HG03469 (cell line): ENCODE measurements at regions not wholly inside any gene's neighbourhood (a gene's known extent, or its start where the extent isn't known, plus 50 kb on each side); places are given as distances from the start of the nearest gene placed in this dataset.

ENCODE experiments used
- ATAC-seq: cut with Tn5 transposase; IDR thresholded peaks from one replicate; pipeline ENCODE4 v1.9.1; 2021; ENCODE audit warnings: mild to moderate bottlenecking, moderate library complexity, moderate number of reproducible peaks; ENCODE audit not compliant: unreplicated experiment

DNA sequence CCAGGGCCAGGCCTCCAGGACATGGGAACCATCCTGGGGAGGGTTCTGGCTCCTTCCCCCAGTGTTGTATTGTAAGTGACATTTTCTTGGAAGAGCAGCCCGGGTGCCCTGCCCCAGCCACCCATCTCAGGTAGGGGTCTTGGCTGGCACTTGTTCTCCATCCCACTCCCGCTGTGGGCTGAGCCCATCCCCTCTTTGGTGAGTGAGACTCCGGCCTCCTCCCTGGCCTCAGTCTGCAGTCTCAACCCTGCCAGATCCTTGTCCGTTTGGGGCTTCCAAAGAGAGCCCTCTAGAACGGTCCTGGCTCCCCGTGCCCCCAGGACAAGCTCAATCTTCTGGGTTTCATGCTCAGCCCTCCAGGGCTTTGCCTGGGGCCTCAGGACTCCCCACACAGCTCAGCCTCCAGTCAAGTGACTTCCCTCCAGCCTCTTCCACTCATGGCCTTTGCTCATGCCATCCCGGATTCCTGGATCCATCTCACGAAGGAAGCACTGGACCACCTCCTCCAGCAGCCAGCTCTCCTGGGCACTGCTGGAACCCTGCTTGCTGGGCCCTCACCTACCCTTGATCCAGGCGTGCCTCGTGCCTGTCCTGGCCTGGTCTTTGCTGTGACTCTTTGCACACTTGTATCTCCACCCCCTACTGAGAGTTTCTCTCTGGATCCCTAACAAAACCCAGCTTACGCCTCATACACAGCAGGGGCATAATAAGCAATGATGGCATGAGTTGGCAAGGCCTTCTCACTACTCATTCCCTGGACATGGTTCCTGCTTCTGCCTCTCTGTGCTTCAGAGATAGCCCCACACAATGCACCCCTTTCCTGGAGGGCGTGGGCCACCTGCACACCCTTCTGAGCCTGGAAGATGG lies 297.4 kb upstream of the RTL1 start:
- ATAC-seq, result no peak

DNA sequence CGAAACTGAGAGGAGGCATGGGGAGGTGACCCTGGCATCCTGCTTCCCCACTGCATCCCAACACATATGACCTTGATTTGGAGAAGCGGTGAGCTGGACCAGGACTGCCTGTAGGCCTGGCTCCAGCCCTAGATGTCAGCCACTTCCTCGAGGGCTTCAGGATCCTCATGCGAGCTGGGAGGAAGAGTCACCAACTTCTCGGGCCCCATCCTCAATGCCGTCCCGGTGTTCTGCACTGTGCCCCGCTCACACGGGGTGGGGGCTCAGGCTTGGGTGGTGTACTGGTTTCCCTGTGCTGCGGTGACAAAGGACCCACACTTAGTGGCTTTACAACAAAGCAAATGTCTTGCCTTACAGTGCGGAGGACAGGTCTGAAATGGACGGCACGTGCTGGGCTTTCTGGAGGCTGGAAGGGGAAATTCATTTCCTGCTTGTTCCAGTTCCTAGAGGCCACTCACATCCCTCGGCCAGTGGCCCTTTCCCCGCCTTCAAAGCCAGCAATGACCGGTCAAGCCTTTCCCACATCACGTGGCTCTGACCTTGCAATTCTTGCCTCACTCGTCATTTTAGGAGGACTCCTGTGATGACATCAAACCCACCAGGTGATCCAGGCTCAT lies 298.1 kb upstream of the RTL1 start:
- ATAC-seq, result no peak

- no peak for ATAC-seq
These were observed 299.3 kb upstream of the RTL1 start for GRCh38 chr14:101202627-101203404.

GRCh38 chr14:101206556-101206955 lies 303.0 kb upstream of the RTL1 start:
- ATAC-seq, result no peak

GRCh38 chr14:101207041-101207440 lies 303.5 kb upstream of the RTL1 start:
- ATAC-seq, result no peak

DNA sequence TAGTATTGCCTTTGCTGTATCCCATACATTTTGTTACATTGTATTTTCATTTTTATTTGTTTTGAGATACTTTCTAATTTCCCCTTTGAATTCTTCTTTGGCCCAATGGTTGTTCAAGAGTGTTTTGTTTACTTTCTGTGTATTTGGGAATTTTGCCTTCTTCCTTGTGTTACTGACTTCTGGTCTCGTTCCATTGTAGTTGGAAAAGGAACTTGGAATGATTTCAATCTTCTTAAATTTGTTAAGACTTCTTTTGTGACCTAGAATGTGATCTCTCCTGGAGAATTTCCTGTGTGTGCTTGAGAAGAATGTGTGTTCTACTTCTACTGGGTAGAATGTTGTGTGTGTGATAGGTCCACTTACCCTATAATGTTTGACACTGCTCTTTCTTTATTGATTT lies 304.4 kb upstream of the RTL1 start:
- no peak for ATAC-seq

DNA sequence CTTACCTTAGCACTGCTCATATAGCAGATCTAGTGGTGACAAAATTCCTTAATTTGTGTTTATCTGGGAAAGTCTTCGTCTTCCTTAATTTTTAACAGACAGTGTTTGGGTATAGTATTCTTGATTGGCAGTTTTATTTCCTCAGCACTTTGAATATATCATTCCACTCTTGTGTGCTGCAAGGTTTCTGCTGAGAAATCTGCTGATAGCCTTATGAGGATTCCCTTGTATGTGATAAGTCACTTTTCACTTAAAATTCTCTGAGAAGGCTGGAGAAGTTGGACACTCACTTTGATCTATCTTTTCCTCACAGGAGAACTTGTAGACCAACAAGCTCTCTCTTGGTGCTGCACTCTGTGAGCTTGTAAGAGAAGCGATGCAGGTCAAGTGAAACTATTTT lies 306.1 kb upstream of the RTL1 start:
- no peak for ATAC-seq

DNA sequence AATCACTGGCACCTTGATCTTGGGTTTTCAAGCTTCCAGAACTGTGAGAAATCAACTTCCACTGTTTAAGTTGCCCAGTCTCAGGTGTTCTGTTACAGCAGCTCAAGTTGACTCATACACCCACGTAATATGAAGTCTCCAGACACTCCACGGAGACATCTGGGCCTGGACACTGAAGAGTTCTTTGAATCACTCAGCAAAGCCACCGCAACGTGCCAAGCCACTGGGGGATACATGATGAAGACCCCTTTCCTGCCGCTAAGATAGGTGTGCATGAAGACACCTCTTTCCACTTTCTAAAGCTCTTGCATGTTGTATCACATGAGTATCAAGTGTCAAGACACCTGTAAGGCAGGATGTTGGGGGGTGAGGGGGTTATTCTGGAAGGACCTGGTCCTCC lies 311.7 kb upstream of the RTL1 start:
- no peak for ATAC-seq

DNA sequence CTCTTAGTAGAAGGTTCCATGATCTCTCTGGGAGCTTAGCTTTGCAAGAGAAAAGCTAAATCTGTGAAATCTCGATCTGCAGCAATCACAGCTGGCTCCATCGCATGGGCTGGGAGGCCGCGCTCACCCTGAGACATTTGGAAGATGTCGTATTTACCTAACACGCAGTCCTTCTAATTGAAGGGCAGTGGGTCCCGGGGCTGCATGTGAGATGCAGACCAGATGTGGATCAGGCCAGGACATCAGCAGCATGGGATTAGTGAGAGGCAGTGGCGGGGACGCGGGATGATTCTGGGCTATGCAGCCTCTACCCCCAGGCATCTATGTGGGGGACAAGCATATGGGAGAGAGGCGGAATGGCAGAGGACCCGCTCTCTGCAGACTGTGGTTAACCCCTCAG lies 312.4 kb upstream of the RTL1 start:
- no peak for ATAC-seq

DNA sequence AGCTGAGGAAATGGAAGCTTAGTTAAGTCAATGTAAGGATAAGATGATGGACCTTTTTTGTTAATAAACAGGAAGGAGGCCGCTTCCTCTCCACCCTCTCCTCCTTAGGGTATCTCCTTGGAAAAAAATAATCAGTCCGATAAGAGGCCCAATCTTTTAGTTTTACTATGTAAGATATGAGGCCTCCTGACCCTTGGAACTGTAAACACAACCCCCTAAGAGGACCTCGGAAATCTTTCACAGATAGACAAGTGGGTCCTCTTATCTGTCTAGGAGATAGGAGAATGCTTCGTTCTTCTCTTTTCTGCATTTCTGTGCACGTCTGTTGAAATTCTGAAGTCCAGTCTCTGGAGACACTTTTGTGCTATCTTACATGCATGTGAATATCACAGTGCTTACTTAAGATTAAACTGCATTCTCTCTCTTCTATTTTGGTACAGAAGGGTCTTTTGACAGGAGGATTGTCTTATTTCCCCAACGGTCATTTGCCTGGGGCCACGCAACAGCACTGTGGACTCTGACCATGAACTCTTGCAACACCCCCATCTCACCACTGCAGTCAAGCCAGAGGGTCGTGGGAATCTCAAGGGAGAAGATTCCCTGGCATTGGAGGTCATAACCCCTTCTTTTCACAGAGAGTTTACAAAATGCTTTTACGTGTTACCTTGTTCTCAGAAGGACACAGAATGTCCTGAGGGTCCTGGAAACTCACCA lies 313.0 kb upstream of the RTL1 start:
- no peak for ATAC-seq

GRCh38 chr14:101217080-101217463 lies 313.6 kb upstream of the RTL1 start:
- no peak for ATAC-seq

DNA sequence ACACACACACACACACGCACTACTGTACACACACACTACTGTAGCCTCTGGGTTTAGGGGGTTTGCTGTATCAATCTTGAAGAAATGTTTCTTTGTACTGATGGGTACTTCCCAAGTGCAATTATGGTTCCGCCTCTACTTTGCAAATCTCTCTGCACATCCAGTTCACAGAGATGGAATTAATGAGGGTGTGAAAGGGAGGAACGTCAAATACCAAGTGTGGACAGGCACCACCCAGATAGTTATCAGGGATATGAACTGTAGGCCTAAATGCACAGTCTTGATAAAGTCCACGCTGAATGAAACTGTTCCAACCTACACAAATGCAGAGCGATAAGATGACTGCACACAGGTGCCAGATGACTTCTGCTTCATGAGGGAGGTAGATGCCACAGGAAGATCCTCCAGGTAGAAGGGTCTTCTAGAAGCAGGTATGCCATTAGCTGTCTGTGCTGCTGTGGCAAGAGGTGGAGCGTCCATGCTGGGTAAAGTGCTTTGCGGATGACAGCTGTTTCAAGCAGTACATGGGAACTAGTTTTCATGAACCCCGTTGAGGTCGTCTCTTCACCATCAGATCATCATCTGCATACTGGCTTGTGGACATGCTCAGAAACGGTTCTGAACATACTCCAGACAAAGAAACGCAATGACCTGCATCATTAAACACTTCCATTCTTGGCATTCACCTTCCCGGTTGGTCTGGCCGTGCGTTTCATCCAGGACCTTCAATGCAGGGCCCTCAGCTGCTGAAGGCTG lies 314.3 kb upstream of the RTL1 start:
- ATAC-seq, result no peak

GRCh38 chr14:101219896-101220703 lies 316.6 kb upstream of the RTL1 start:
- no peak for ATAC-seq

GRCh38 chr14:101220921-101221510 lies 317.5 kb upstream of the RTL1 start:
- no peak for ATAC-seq

DNA sequence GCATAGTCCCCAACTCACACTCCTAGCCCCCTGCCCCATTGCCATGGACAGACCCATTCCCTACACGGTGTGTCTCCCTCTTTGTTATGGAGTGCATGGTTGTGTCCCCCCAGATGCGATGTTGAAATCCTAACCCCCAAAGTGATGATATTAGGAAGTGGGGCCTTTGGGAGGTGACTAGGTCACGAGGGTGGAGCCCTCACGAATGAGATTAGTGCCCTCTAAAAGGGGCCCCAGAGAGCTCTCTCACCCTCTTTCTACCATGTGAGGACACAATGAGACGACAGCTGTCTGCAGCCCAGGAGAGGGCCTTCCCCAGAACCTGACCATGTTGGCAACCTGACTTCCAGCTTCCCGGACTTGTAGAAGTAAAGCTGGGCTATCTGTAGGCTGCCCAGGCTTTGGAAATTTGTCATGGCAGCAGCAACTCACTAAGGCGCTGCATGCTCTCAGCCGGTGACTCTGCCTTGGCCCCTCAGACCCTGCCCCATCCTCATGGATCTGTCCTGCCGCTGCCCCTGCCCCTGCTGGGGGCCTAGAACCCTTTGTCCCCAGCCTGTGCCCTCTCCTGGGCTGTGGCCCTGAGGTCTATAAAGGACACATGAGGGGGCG lies 318.1 kb upstream of the RTL1 start:
- no peak for ATAC-seq

- ATAC-seq, result no peak
These were observed 319.0 kb upstream of the RTL1 start for GRCh38 chr14:101222362-101223070.

DNA sequence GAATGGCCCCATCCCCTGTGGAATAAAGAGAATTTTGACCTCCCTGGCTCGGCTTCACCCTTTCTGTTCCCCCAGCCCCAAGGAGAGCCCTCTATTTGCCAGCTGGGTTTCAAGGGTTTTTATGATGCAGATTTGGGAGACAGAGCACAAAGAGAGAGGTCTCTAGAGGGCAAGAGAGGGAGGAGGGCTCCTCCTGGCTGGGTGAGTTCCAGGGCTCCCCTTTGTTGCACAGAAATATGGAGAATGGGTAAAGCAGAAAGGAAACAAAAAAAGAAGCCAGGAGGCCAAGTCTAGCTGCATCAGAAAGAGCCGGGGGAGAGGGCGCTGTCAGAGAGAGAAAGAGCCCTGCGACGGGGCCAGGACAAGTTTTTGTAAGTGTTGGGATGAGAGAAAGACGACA lies 319.6 kb upstream of the RTL1 start:
- ATAC-seq, result no peak

DNA sequence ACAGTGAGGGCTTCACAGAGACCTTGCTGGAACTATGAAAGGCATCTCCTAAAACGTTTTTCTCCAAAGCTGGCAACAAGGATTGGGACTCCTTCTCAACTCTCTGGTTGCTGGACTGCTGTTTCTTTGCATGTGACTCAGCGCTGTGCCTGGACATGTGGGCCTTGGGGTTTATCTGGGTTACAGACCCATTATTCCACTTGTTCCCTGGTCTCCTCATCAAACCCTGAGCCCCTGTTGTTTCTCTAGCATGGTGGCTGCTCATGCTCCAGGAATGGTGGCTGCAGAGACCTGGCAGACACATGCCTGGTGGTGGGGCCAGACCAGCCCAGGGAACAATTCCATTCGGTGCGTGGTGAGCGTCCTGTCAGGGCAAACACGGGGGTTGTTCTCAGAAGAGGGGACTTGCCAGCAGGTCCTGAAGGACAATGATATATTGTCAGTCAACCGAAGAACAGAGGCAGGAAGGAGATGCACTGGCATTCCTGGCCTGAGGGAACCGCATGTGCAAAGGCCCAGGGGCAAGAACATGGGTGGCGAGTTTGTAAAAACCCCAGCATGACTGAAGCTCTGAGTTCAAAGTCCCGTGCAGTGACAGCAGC lies 320.1 kb upstream of the RTL1 start:
- no peak for ATAC-seq
